ENCODE measurements at regions not wholly inside any gene's neighbourhood (a gene's known extent, or its start where the extent isn't known, plus 50 kb on each side); places are given as distances from the start of the nearest gene placed in this dataset.
"Not testable (repeated sequence)": the region's sequence is repeated elsewhere in the genome, so short reads cannot be mapped to it uniquely, and the experiment has no call there.

DNA sequence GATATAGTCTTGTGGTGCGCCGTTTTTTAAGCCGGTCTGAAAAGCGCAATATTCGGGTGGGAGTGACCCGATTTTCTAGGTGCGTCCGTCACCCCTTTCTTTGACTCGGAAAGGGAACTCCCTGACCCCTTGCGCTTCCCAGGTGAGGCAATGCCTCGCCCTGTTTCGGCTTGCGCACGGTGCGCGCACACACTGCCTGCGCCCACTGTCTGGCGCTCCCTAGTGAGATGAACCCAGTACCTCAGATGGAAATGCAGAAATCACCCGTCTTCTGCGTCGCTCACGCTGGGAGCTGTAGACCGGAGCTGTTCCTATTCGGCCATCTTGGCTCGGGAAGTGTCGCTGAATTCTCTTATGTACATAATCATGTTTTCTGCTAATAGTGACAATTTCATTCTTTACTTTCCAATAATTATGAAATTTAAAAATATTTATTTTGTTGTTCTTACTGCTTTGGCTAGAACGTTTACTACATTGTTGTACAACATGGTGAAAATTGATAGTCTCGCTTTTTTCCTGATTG lies 61.2 kb upstream of the MINDY3 start:
- intact Hi-C loops (cut with DNase I; ENCODE audit: low total_unique reads); H3K27me3 ChIP-seq; H3K36me3 ChIP-seq; H3K27ac ChIP-seq; H3K9me3 ChIP-seq; H3K4me1 ChIP-seq; DNase-seq (ENCODE audit: low spot score in 2 of 2); H3K4me3 ChIP-seq: not testable (repeated sequence)

GRCh38 chr10:15931376-15931775 lies 71.1 kb upstream of the MINDY3 start:
- Histone ChIP-seq H3K4me1 (no peaks in the 10 kb centered on the region), H3K27ac (no peak overlapping the region), H3K36me3 (no peaks in the 10 kb centered on the region), H3K9me3 (peaks cover 0 to 5% of the 10 kb centered on the region in 2 donors), H3K27me3 (peaks cover 0 to 3% of the 10 kb centered on the region in 2 donors), H3K4me3 (no peak overlapping the region)
- intact Hi-C loops (cut with DNase I; ENCODE audit: low total_unique reads), result no loop called here
- no peak for DNase-seq (ENCODE audit: low spot score in 2 of 2)
- no peak for TF ChIP-seq POLR2A (IDR thresholded peaks at IDR 0.05)
- TF ChIP-seq POLR2AphosphoS5 (IDR thresholded peaks at IDR 0.05), result no peak
- TF ChIP-seq, protein P1, sequence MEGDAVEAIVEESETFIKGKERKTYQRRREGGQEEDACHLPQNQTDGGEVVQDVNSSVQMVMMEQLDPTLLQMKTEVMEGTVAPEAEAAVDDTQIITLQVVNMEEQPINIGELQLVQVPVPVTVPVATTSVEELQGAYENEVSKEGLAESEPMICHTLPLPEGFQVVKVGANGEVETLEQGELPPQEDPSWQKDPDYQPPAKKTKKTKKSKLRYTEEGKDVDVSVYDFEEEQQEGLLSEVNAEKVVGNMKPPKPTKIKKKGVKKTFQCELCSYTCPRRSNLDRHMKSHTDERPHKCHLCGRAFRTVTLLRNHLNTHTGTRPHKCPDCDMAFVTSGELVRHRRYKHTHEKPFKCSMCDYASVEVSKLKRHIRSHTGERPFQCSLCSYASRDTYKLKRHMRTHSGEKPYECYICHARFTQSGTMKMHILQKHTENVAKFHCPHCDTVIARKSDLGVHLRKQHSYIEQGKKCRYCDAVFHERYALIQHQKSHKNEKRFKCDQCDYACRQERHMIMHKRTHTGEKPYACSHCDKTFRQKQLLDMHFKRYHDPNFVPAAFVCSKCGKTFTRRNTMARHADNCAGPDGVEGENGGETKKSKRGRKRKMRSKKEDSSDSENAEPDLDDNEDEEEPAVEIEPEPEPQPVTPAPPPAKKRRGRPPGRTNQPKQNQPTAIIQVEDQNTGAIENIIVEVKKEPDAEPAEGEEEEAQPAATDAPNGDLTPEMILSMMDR (IDR thresholded peaks at IDR 0.05), result no peak

DNA sequence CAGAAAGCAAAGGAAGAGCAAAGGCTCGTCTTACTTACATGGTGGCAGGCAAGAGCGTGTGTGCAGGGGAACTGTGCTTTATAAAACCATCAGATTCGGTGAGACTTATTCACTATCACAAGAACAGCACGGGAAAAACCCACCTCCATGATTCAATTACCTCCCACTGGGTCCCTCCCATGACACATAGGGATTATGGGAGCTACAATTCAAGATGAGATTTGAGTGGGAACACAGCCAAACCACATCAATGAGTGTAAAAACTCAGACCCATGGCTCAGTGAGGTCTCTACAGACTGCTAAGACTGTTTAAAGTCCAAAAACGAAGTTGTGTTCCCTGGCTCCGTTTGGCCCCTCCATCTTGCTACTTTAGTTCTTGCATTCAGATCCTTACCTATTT lies 79.2 kb upstream of the MINDY3 start:
- H3K4me3 ChIP-seq; intact Hi-C loops (cut with DNase I; ENCODE audit: low total_unique reads); DNase-seq (ENCODE audit: low spot score in 2 of 2); H3K36me3 ChIP-seq; H3K4me1 ChIP-seq; H3K27ac ChIP-seq; H3K9me3 ChIP-seq; H3K27me3 ChIP-seq: not testable (repeated sequence)

DNA sequence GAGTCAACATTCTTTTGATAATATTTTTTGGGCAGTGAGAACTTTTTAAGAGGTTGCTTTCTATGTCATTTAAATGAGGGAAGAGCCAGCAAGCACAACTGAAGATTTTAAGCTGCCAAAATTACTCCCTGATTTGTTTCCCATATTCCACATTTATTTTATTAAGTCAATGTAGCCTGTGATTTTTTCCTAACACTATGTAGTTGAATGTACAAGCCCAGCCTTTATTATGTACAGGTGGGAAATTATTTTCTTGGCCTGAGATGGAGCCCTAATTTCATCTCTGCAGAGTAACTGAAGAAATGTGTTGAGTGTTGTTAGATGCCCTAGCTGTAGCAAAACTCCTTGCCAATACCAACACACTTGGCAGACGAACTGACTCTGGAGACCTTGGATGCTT lies 83.1 kb upstream of the MINDY3 start:
- Histone ChIP-seq H3K36me3 (no peaks in the 10 kb centered on the region), H3K4me3 (no peak overlapping the region), H3K27ac (no peak overlapping the region), H3K27me3 (no peaks in the 10 kb centered on the region), H3K4me1 (no peaks in the 10 kb centered on the region), H3K9me3 (peaks cover 0 to 11% of the 10 kb centered on the region in 2 donors)
- TF ChIP-seq, protein P1 (IDR thresholded peaks at IDR 0.05), result no peak
- no peak for TF ChIP-seq POLR2A (IDR thresholded peaks at IDR 0.05)
- TF ChIP-seq POLR2AphosphoS5 (IDR thresholded peaks at IDR 0.05), result no peak
- intact Hi-C loops (cut with DNase I; ENCODE audit: low total_unique reads), result no loop called here
- DNase-seq (ENCODE audit: low spot score in 2 of 2), result no peak

- Histone ChIP-seq H3K4me1 (no peaks in the 10 kb centered on the region), H3K4me3 (no peak overlapping the region), H3K9me3 (no peaks in the 10 kb centered on the region), H3K27me3 (no peaks in the 10 kb centered on the region), H3K27ac (no peak overlapping the region), H3K36me3 (no peaks in the 10 kb centered on the region)
- intact Hi-C loops (cut with DNase I; ENCODE audit: low total_unique reads), result no loop called here
- DNase-seq (ENCODE audit: low spot score in 2 of 2), result no peak
- TF ChIP-seq, protein P1 (IDR thresholded peaks at IDR 0.05), result no peak
- TF ChIP-seq POLR2A (IDR thresholded peaks at IDR 0.05) (no peak), POLR2AphosphoS5 (IDR thresholded peaks at IDR 0.05) (no peak)
Measured at GRCh38 chr10:15954188-15954587, 93.9 kb upstream of the MINDY3 start.

DNA sequence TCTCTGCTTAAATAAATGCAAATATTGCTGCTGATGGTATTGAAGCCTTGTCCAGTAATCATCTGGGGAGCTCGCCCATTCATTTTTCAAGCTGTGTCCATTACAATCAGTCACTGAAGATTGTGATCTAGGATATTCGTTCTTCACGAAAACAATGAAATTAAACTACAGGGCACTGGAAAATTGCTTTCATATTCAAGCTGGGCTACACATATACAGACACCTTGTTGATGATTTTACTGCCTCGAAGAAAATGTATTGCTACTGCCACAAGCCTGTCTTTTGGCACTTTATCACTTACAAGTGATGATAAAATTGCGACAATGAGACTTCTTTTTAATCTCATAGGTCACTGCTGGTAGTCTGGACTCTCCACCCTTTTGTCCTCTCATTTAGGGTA lies 100.0 kb upstream of the MINDY3 start:
- TF ChIP-seq POLR2AphosphoS5 (IDR thresholded peaks at IDR 0.05) (no peak), POLR2A (IDR thresholded peaks at IDR 0.05) (no peak)
- TF ChIP-seq, protein P1 (IDR thresholded peaks at IDR 0.05), result no peak
- H3K4me1 ChIP-seq, result no peaks in the 10 kb centered on the region

GRCh38 chr10:15972736-15973135 lies 112.4 kb upstream of the MINDY3 start:
- H3K4me1 ChIP-seq; H3K27me3 ChIP-seq; DNase-seq (ENCODE audit: low spot score in 2 of 2); H3K27ac ChIP-seq; H3K4me3 ChIP-seq; H3K36me3 ChIP-seq; H3K9me3 ChIP-seq; intact Hi-C loops (cut with DNase I; ENCODE audit: low total_unique reads): not testable (repeated sequence)

More for the DNA sequence above, 100.0 kb upstream of the MINDY3 start:
- H3K27me3 ChIP-seq, result no peaks in the 10 kb centered on the region
- H3K9me3 ChIP-seq, result no peaks in the 10 kb centered on the region
- no peak for DNase-seq (ENCODE audit: low spot score in 2 of 2)
- H3K27ac ChIP-seq, result no peak overlapping the region
- intact Hi-C loops (cut with DNase I; ENCODE audit: low total_unique reads), result no loop called here
- H3K36me3 ChIP-seq, result no peaks in the 10 kb centered on the region
- no peak overlapping the region for H3K4me3 ChIP-seq

Measured in breast epithelium (tissue), 4 donors.